ENCODE measurements at regions not wholly inside any gene's neighbourhood (a gene's known extent, or its start where the extent isn't known, plus 50 kb on each side); places are given as distances from the start of the nearest gene placed in this dataset.

GRCh38 chr18:29174891-29175290 lies 998.0 kb upstream of the CDH2 start:
- no peak for DNase-seq

- DNase-seq = no peak
Measured at GRCh38 chr18:29172756-29173067, 995.8 kb upstream of the CDH2 start.

DNA sequence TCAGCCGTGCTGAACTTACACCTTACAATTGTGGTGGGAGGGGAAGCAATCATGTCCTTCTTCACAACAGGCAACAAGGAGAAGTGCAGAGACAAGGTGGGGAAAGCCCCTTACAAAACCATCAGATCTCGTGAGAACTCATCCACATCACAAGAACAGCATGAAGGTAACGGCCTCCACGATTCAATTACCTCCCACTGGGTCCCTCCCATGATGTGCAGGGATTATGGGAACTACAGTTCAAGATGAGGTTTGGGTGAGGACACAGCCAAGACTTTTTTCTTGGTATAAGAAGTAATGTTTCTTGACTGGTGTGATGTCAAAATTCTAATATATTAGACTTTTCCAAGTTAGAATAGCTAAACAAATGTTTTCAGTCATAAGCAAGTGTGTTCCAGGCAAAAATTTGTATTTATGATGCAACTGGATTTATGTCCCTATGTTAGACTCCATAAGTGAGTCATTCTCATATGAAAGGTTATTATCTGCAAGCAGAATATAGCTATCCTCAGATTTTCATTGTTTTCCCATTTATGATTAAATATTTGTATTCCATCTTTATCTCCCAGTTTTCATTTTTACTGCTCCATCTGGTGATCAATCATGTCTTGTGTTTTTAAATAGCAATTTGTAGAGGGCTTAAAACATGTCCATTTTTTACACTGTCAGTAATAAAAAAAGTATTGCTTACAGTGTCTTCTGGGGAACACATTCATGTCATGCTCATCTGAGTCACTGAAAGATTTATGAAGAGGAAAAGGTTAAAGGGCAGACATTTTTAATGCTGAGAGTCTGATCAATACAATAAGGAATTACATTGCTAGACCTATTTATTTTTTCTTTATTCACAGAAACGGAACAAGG lies 995.2 kb upstream of the CDH2 start:
- no peak for DNase-seq

- no peak for DNase-seq
Measured at GRCh38 chr18:29169599-29169998, 992.7 kb upstream of the CDH2 start.

GRCh38 chr18:29164993-29165599 lies 988.2 kb upstream of the CDH2 start:
- DNase-seq = no peak

GRCh38 chr18:29164020-29164706 lies 987.2 kb upstream of the CDH2 start:
- no peak for DNase-seq

DNA sequence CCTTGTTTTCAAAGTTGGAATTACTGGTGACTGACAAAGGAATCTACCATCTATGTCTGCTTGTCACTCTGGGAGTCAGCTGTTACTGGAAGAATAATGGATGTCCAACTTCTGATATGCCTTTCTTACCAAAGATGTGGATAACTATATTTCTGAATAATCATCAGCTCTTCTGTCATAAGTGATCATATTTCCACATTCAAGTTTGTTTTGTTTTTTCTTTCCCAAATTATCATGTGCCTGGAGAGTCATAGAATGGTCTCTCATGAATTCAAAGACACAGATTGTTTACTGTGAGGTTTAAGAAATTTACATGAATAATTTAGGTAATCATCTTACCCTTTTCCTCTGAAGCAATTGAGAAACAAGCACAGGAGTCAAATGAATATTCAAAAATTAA lies 986.7 kb upstream of the CDH2 start:
- DNase-seq = no peak

GRCh38 chr18:29161429-29161828 lies 984.5 kb upstream of the CDH2 start:
- no peak for DNase-seq

GRCh38 chr18:29160170-29160569 lies 983.2 kb upstream of the CDH2 start:
- no peak for DNase-seq

- no peak for DNase-seq
Measured at GRCh38 chr18:29157905-29158304, 981.0 kb upstream of the CDH2 start.

DNA sequence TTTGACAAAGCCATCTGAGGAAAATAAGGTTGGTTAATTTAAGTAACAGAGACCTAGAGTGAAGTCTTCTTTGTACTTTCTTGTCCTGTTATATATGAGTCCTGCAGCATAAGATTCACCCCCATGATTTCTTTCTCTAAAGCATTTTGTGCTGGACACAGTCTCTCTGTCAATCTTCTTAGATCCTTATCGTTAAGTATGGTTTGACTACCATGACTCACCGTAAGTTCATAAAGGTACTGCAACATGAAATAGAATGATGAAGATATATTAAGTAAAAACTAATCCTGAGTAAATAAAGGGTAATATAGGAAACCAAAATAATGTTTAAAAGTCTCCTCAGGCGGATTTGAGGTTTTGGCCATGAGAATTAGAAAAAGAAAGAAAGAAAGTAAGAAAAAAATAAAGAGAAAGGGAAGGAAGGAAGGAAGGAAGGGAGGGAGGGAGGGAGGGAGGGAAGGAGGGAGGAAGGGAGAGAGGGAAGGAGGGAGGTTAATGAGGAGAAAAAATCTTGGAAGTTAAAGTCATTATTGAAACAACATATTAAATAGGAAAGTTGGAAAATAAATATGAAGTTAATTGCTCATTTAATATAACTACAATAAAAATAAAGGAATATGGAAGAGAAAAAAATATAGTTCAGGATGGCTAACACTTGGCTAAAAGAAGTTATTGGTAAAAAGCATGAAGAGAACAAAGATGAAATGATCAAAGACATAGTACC lies 980.3 kb upstream of the CDH2 start:
- no peak for DNase-seq

- DNase-seq = no peak
Measured at GRCh38 chr18:29156531-29156930, 979.6 kb upstream of the CDH2 start.

GRCh38 chr18:29154758-29155725 lies 978.1 kb upstream of the CDH2 start:
- no peak for DNase-seq

GRCh38 chr18:29154196-29154757 lies 977.3 kb upstream of the CDH2 start:
- no peak for DNase-seq

DNA sequence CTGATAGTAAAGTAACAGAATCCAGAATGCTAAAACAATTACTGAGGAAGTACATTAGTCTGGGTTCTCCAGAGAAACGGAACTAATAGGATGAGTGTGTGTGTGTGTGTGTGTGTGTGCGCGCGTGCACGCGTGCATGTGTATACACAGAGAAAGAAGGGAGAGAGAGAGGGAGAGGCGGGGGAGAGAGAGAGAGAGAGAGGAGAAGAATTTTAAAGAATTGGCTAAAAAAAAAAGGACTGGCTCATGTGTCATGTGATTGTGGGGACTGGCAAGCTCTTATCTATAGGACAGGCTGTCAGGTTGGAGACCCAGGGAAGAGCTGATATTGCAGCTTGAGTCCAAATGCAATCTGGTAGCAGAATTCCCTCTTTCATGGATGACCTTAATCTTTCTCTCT lies 976.2 kb upstream of the CDH2 start:
- DNase-seq = no peak

DNA sequence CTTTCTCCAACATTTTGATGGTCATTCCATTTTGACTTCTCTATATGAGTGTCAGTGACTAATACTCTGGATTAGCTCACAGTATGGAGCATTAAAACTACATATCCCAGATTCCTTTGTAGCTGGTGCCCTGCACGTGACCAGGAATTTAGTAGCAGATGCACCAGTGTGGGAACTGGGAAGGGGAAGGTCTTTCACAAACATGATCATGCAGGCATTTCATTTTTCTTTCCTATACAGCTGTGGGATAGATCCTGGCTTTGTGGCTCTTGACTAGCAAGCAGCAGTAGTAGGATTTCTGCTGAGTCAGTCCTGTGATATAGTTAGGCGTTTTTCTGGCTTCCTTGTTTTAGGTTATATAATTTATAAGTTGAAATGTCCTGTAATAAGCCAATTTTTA lies 971.0 kb upstream of the CDH2 start:
- DNase-seq = no peak

GRCh38 chr18:29146068-29146467 lies 969.1 kb upstream of the CDH2 start:
- DNase-seq = no peak

- no peak for DNase-seq
Measured at GRCh38 chr18:29140590-29140989, 963.7 kb upstream of the CDH2 start.

- DNase-seq = no peak
Measured at GRCh38 chr18:29137773-29138495, 961.0 kb upstream of the CDH2 start.

- DNase-seq = no peak
Measured at GRCh38 chr18:29123706-29124530, 947.0 kb upstream of the CDH2 start.

All from activated CD4-positive, alpha-beta T cell treated with anti-CD3 and anti-CD28 coated beads, Interleukin-2, amount 50 U/mL, for 16 hours (primary cell).